GM19397 (cell line): ENCODE measurements at regions not wholly inside any gene's neighbourhood (a gene's known extent, or its start where the extent isn't known, plus 50 kb on each side); places are given as distances from the start of the nearest gene placed in this dataset.

ENCODE experiments used
- ATAC-seq: cut with Tn5 transposase; IDR thresholded peaks from one replicate; pipeline ENCODE4 v1.9.1; 2021; ENCODE audit warnings: mild to moderate bottlenecking, moderate library complexity; ENCODE audit not compliant: unreplicated experiment

- ATAC-seq: no peak
These were observed 157.5 kb upstream of the FAM9B start for GRCh38 chrX:9191392-9191791.

- no peak for ATAC-seq
These were observed 161.4 kb upstream of the FAM9B start for GRCh38 chrX:9195199-9195880.

GRCh38 chrX:9196961-9197640 is 163.2 kb upstream of the FAM9B start:
- no peak for ATAC-seq

GRCh38 chrX:9204560-9204959 is 170.6 kb upstream of the FAM9B start:
- no peak for ATAC-seq

- ATAC-seq: no peak
These were observed 171.8 kb upstream of the FAM9B start for GRCh38 chrX:9205599-9206223.

- no peak for ATAC-seq
These were observed 173.2 kb upstream of the FAM9B start for GRCh38 chrX:9207142-9207541.

GRCh38 chrX:9211269-9211668 is 177.3 kb upstream of the FAM9B start:
- ATAC-seq: no peak

- no peak for ATAC-seq
These were observed 187.9 kb upstream of the FAM9B start for GRCh38 chrX:9221781-9222180.

GRCh38 chrX:9222299-9222698 is 188.4 kb upstream of the FAM9B start:
- no peak for ATAC-seq

GRCh38 chrX:9227276-9227675 is 193.3 kb upstream of the FAM9B start:
- no peak for ATAC-seq

- no peak for ATAC-seq
These were observed 197.6 kb upstream of the FAM9B start for GRCh38 chrX:9231491-9231890.

GRCh38 chrX:9233141-9233540 is 199.2 kb upstream of the FAM9B start:
- no peak for ATAC-seq

GRCh38 chrX:9234315-9234714 is 200.4 kb upstream of the FAM9B start:
- no peak for ATAC-seq

- no peak for ATAC-seq
These were observed 201.8 kb upstream of the FAM9B start for GRCh38 chrX:9235722-9236121.

- no peak for ATAC-seq
These were observed 207.0 kb upstream of the FAM9B start for GRCh38 chrX:9240956-9241355.

GRCh38 chrX:9241427-9241826 is 207.5 kb upstream of the FAM9B start:
- no peak for ATAC-seq

GRCh38 chrX:9249051-9249846 is 215.3 kb upstream of the FAM9B start:
- ATAC-seq: no peak

- no peak for ATAC-seq
These were observed 212.7 kb upstream of the TBL1X start for GRCh38 chrX:9252182-9252581.

- ATAC-seq: no peak
These were observed 211.6 kb upstream of the TBL1X start for GRCh38 chrX:9253211-9253610.

GRCh38 chrX:9257718-9258420 is 207.0 kb upstream of the TBL1X start:
- ATAC-seq: no peak
